HCT116 (cell line): ENCODE measurements at regions not wholly inside any gene's neighbourhood (a gene's known extent, or its start where the extent isn't known, plus 50 kb on each side); places are given as distances from the start of the nearest gene placed in this dataset.

Experiments used
- ATAC-seq: fragments of 200-7000 bp; cut with Tn5 transposase; 2 replicates; pipeline ENCODE4 v1.9.1; 2020; ENCODE audit warnings: mild to moderate bottlenecking, moderate library complexity
- BruUV-seq: library from RNA; stranded (reverse); fragments of 400-500 nt; replicated peaks from 2 replicates; lab custom pipeline; 2021; lab: Mats Ljungman, UMichigan
- CTCF ChIA-PET: fragments of 300-600 bp; sonication (Branson Sonifier 250); formaldehyde crosslinking; loops from one replicate; lab custom pipeline; 2021; ENCODE audit warnings: antibody characterized with exemption; lab: Charles Lee
- POLR2A ChIA-PET: fragments of 300-600, 350-600 bp; sonication (Branson Sonifier 250); formaldehyde crosslinking; loops from one replicate; lab custom pipeline; 2021; ENCODE audit warnings: antibody characterized with exemption; lab: Charles Lee
- RAD21 ChIA-PET, 2 experiments: fragments of 300-600 bp; sonication (Branson Sonifier 250); formaldehyde crosslinking; loops; one replicate each; lab custom pipeline; 2023; ENCODE audit warnings: low total read pairs in 2 of 2; ENCODE audit not compliant: uncharacterized antibody in 2 of 2, unreplicated experiment in 2 of 2, low non-redundant PET in 1 of 2; lab: Charles Lee
- DNase-seq: peaks from one replicate; pipeline ENCODE4 v3.0.0-alpha.2; 2010; ENCODE audit warnings: low read depth, low spot score
- H2AFZ ChIP-seq: fragments of 200-600 bp; shearing (Covaris generic), sonication (generic); 2 replicates; pipeline ENCODE4 v1.6.1; 2017; ENCODE audit warnings: low read depth, mixed run types, mixed read lengths, antibody characterized with exemption, low read length; ENCODE audit not compliant: poor library complexity, severe bottlenecking
- H3K27ac ChIP-seq: 2 replicates; pipeline ENCODE4 v1.5.1; 2012; ENCODE audit warnings: low read depth, low read length
- H3K27me3 ChIP-seq: fragments of 200-600 bp; sonication (generic); 2 replicates; pipeline ENCODE4 v1.6.1; 2016; ENCODE audit warnings: mixed run types, low read length, mixed read lengths; ENCODE audit not compliant: insufficient read depth
- H3K36me3 ChIP-seq, 2 experiments: fragments of 200-500 bp in 1 of 2; fragments of 200-600 bp in 1 of 2; sonication (Bioruptor generic) in 1 of 2; sonication (generic) in 1 of 2; 2 replicates each; pipeline versions ENCODE4 v1.5.1 to v1.6.1; 2014 to 2016; ENCODE audit warnings: low read length in 2 of 2, inconsistent platforms in 1 of 2, mixed read lengths in 1 of 2, mixed run types in 1 of 2; ENCODE audit not compliant: insufficient read depth in 2 of 2, control insufficient read depth in 1 of 2
- H3K4me1 ChIP-seq, 2 experiments: fragments of 200-600 bp in 1 of 2; sonication (generic) in 1 of 2; 2 replicates each; pipeline versions ENCODE4 v1.5.1 to v1.6.1; 2012 to 2017; ENCODE audit warnings: low read length in 2 of 2, inconsistent platforms in 1 of 2, mild to moderate bottlenecking in 1 of 2, mixed read lengths in 1 of 2, mixed run types in 1 of 2, moderate library complexity in 1 of 2; ENCODE audit not compliant: insufficient read depth in 2 of 2, control insufficient read depth in 1 of 2
- H3K4me2 ChIP-seq: fragments of 200-600 bp; sonication (generic); 2 replicates; pipeline ENCODE4 v1.6.1; 2017; ENCODE audit warnings: mixed run types, low read length, mixed read lengths
- H3K4me3 ChIP-seq, 2 experiments: fragments of 200-600 bp in 1 of 2; sonication (generic) in 1 of 2; replicated peaks in 1 of 2; 2 replicates each; pipeline ENCODE4 v1.5.1; 2011 to 2016; ENCODE audit warnings: low read length in 2 of 2, control low read depth in 1 of 2, low read depth in 1 of 2, mild to moderate bottlenecking in 1 of 2, mixed read lengths in 1 of 2, mixed run types in 1 of 2
- H3K79me2 ChIP-seq: fragments of 200-600 bp; sonication (generic); 2 replicates; pipeline ENCODE4 v1.6.1; 2017; ENCODE audit warnings: mild to moderate bottlenecking, mixed run types, low read length, moderate library complexity, mixed read lengths; ENCODE audit not compliant: insufficient read depth
- H3K9ac ChIP-seq: fragments of 200-600 bp; sonication (generic); 2 replicates; pipeline ENCODE4 v1.6.1; 2016; ENCODE audit warnings: low read length, mixed read lengths
- H3K9me2 ChIP-seq: fragments of 200-600 bp; sonication (generic), shearing (Covaris generic); 2 replicates; pipeline ENCODE4 v1.6.1; 2017; ENCODE audit warnings: mixed run types, mild to moderate bottlenecking, moderate library complexity; ENCODE audit not compliant: insufficient read depth
- H3K9me3 ChIP-seq, 2 experiments: fragments of 200-500 bp in 1 of 2; fragments of 200-600 bp in 1 of 2; sonication (Bioruptor generic) in 1 of 2; sonication (generic) in 1 of 2; 2 replicates each; pipeline ENCODE4 v1.6.1; 2014 to 2017; ENCODE audit warnings: low read length in 2 of 2, mixed read lengths in 2 of 2, inconsistent platforms in 1 of 2, low read depth in 1 of 2, mild to moderate bottlenecking in 1 of 2, mixed run types in 1 of 2, moderate library complexity in 1 of 2; ENCODE audit not compliant: control insufficient read depth in 1 of 2, insufficient read depth in 1 of 2
- H4K20me1 ChIP-seq: fragments of 200-600 bp; sonication (generic), shearing (Covaris generic); 2 replicates; pipeline ENCODE4 v1.6.1; 2017; ENCODE audit warnings: mixed run types, mild to moderate bottlenecking, moderate library complexity; ENCODE audit not compliant: insufficient read depth
- CBX3 ChIP-seq: IDR thresholded peaks from 2 replicates; pipeline ENCODE4 v1.6.1; 2012; ENCODE audit warnings: low read depth
- EZH2phosphoT487 ChIP-seq: fragments of 200-600 bp; IDR thresholded peaks from 2 replicates; pipeline ENCODE4 v1.6.1; 2018; ENCODE audit warnings: antibody characterized with exemption, borderline replicate concordance
- FOSL1 ChIP-seq: IDR thresholded peaks from 2 replicates; pipeline ENCODE4 v1.6.1; 2012; ENCODE audit warnings: low read depth
- POLR2AphosphoS5 ChIP-seq: IDR thresholded peaks from 2 replicates; pipeline ENCODE4 v1.6.1; 2011; ENCODE audit warnings: mild to moderate bottlenecking, low read depth, low read length, moderate library complexity
- RAD21 ChIP-seq: IDR thresholded peaks from 2 replicates; pipeline ENCODE4 v1.6.1; 2012; ENCODE audit warnings: low read depth, mild to moderate bottlenecking
- REST ChIP-seq: IDR thresholded peaks from 2 replicates; pipeline ENCODE4 v1.6.1; 2012; ENCODE audit warnings: low read depth
- SRF ChIP-seq: IDR thresholded peaks from 2 replicates; pipeline ENCODE4 v1.6.1; 2012; ENCODE audit warnings: low read depth
- ZNF274 ChIP-seq: fragments of 200-500 bp; sonication (Bioruptor generic); IDR thresholded peaks from 2 replicates; pipeline ENCODE4 v1.6.1; 2014; ENCODE audit warnings: mild to moderate bottlenecking, low read depth, low read length, inconsistent platforms
- intact Hi-C: fragments of 100-400 bp; cut with micrococcal nuclease; formaldehyde crosslinking; loops from 2 replicates; pipeline ENCODE4 v1.10.0; 2022

- TF ChIP-seq RAD21 (no peak), SRF (no peak), REST (no peak), ZNF274 (no peak)
- TF ChIP-seq, all 23 proteins: peak for 0
Observed at GRCh38 chr14:98966016-98966415, 306.0 kb downstream of the BCL11B start (continued).

- Histone ChIP-seq H4K20me1 (no peaks in the 10 kb centered on the region), H3K4me3 (no peak overlapping the region), H3K9me3 (no peaks in the 10 kb centered on the region), H3K9me2 (no peaks in the 10 kb centered on the region), H3K27ac (no peak overlapping the region), H3K4me1 (no peaks in the 10 kb centered on the region), H3K4me2 (no peak overlapping the region), H3K27me3 (peaks cover 22% of the 10 kb centered on the region; the same call in 1 of the 2 replicates), H3K36me3 (no peaks in the 10 kb centered on the region), H3K79me2 (no peaks in the 10 kb centered on the region), H3K9ac (no peak overlapping the region), H2AFZ (no peak overlapping the region)
- DNase-seq (no peak), ATAC-seq (no peak)
- ChIA-PET RAD21 (no interaction called here), CTCF (no interaction called here), POLR2A (no interaction called here)
- no TSS peak for BruUV-seq
- intact Hi-C loops, result no loop called here
- no peak for TF ChIP-seq FOSL1
- no peak for TF ChIP-seq POLR2AphosphoS5
- TF ChIP-seq CBX3, result no peak
- no peak for TF ChIP-seq EZH2phosphoT487
Observed at GRCh38 chr14:98966475-98967162, 305.4 kb downstream of the BCL11B start.
